ENCODE measurements at regions not wholly inside any gene's neighbourhood (a gene's known extent, or its start where the extent isn't known, plus 50 kb on each side); places are given as distances from the start of the nearest gene placed in this dataset.

- Histone ChIP-seq H3K4me1 (ENCODE audit: insufficient read depth, low read length, poor library complexity, severe bottlenecking) (peaks cover 74% of the 10 kb centered on the region), H3K4me2 (ENCODE audit: low read length) (peak overlapping the region; percentile 91), H3K4me3 (ENCODE audit: low read depth, low read length, poor library complexity, severe bottlenecking) (peak overlapping the region; percentile 63), H3K9me3 (ENCODE audit: low read length) (no peaks in the 10 kb centered on the region), H3K79me2 (ENCODE audit: insufficient read depth, low read depth, low read length) (no peaks in the 10 kb centered on the region), H3K27ac (ENCODE audit: low read depth, low read length, poor library complexity, severe bottlenecking) (peak overlapping the region; percentile 81), H2AFZ (ENCODE audit: low read length) (peak overlapping the region; percentile 90), H3K9me2 (ENCODE audit: insufficient read depth, low read length) (no peaks in the 10 kb centered on the region), H3K36me3 (ENCODE audit: insufficient read depth, low read length) (no peaks in the 10 kb centered on the region), H4K20me1 (ENCODE audit: insufficient read depth, low read length) (no peaks in the 10 kb centered on the region)
- intact Hi-C loops (cut with micrococcal nuclease; ENCODE audit: unreplicated experiment), result loop anchor here (1.0 to 5.0 kb wide), 7 partner anchors 49 to 210 kb away; partner anchors contain the start of gene CXCR4
- no peak for TF ChIP-seq EZH2phosphoT487 (IDR thresholded peaks at IDR 0.05; ENCODE audit: borderline replicate concordance, low read depth, low read length)
- TF ChIP-seq CTCF (conservative IDR thresholded peaks at IDR 0.05; ENCODE audit: low read length), result no peak; the same call in 1 of the 2 replicates
- CTCF ChIA-PET (ENCODE audit: unreplicated experiment), result interaction anchor here (0.9 kb wide), 1 partner anchor 121 kb away, joined by 4 read pairs; no protein-coding TSS in a partner anchor
- POLR2A ChIA-PET, result interaction anchor here (0.5 to 1.9 kb wide), 21 partner anchors 8 to 265 kb away, joined by 3 to 9 read pairs (median 3); no protein-coding TSS in a partner anchor
- DNase-seq (ENCODE audit: low spot score), result peak; percentile 78
- TSS peak; percentile 96 for BruUV-seq (replicated peaks)
Measured at GRCh38 chr2:136327162-136327852, 209.4 kb upstream of the CXCR4 start.

- Histone ChIP-seq H2AFZ (ENCODE audit: low read length) (peak overlapping the region; percentile 97; the same call in 1 of the 2 replicates), H3K36me3 (ENCODE audit: insufficient read depth, low read length) (no peaks in the 10 kb centered on the region), H3K9me3 (ENCODE audit: low read length) (no peaks in the 10 kb centered on the region), H3K4me3 (ENCODE audit: low read depth, low read length, poor library complexity, severe bottlenecking) (peak overlapping the region; percentile 21), H3K9me2 (ENCODE audit: insufficient read depth, low read length) (no peaks in the 10 kb centered on the region), H3K4me1 (ENCODE audit: insufficient read depth, low read length, poor library complexity, severe bottlenecking) (peaks cover 69% of the 10 kb centered on the region), H3K27ac (ENCODE audit: low read depth, low read length, poor library complexity, severe bottlenecking) (peak overlapping the region; percentile 81), H4K20me1 (ENCODE audit: insufficient read depth, low read length) (no peaks in the 10 kb centered on the region), H3K4me2 (ENCODE audit: low read length) (peak overlapping the region; percentile 91), H3K79me2 (ENCODE audit: insufficient read depth, low read depth, low read length) (no peaks in the 10 kb centered on the region)
- no TSS peak for BruUV-seq (replicated peaks)
- no peak for DNase-seq (ENCODE audit: low spot score)
- CTCF ChIA-PET (ENCODE audit: unreplicated experiment), result no interaction called here
- intact Hi-C loops (cut with micrococcal nuclease; ENCODE audit: unreplicated experiment), result loop anchor here (2.0 to 5.0 kb wide), 6 partner anchors 51 to 209 kb away; partner anchors contain the start of gene CXCR4
- POLR2A ChIA-PET, result interaction anchor here (0.6 to 1.6 kb wide), 10 partner anchors 9 to 202 kb away, joined by 3 to 8 read pairs (median 3); no protein-coding TSS in a partner anchor
- TF ChIP-seq CTCF (conservative IDR thresholded peaks at IDR 0.05; ENCODE audit: low read length) (no peak), EZH2phosphoT487 (IDR thresholded peaks at IDR 0.05; ENCODE audit: borderline replicate concordance, low read depth, low read length) (no peak)
Measured at GRCh38 chr2:136325844-136326331, 207.9 kb upstream of the CXCR4 start.
